Tibial artery (tissue), 4 donors: ENCODE measurements at regions not wholly inside any gene's neighbourhood (a gene's known extent, or its start where the extent isn't known, plus 50 kb on each side); places are given as distances from the start of the nearest gene placed in this dataset.

ENCODE experiments used
- DNase-seq, 2 donors: peaks; one replicate each; pipeline ENCODE4 v3.0.0-alpha.2; 2019
- H3K27ac ChIP-seq, 2 donors: fragments of 200-600 bp; sonication (generic) in 1 of 2; 1 replicate in 1 of 2; 2 replicates in 1 of 2; pipeline ENCODE4 v1.5.1; 2018 to 2019; ENCODE audit warnings: mild to moderate bottlenecking in 1 of 2
- H3K27me3 ChIP-seq, 2 donors: fragments of 200-600 bp; sonication (generic) in 1 of 2; one replicate each; pipeline versions ENCODE4 v1.5.1 to v1.6.0; 2016 to 2019
- H3K36me3 ChIP-seq, 3 donors: fragments of 200-600 bp; sonication (generic) in 2 of 3; one replicate each; pipeline ENCODE4 v1.5.1; 2016 to 2019; ENCODE audit warnings: mild to moderate bottlenecking in 2 of 3
- H3K4me1 ChIP-seq, 4 donors: fragments of 200-600 bp; sonication (generic) in 2 of 4; 1 replicate in 3 of 4; 2 replicates in 1 of 4; pipeline ENCODE4 v1.5.1; 2016 to 2019
- H3K4me3 ChIP-seq, 2 donors: fragments of 200-600 bp; sonication (generic) in 1 of 2; 1 replicate in 1 of 2; 2 replicates in 1 of 2; pipeline ENCODE4 v1.5.1; 2018 to 2019; ENCODE audit warnings: mild to moderate bottlenecking in 2 of 2
- H3K9me3 ChIP-seq, 3 donors: fragments of 200-600 bp; sonication (generic) in 1 of 3; one replicate each; pipeline ENCODE4 v1.5.1; 2016 to 2019
- CTCF ChIP-seq, 2 experiments: fragments of 200-600 bp in 1 of 2; fragments of 450-650 bp in 1 of 2; IDR thresholded peaks; one replicate each; pipeline ENCODE4 v1.5.1; 2017 to 2019; ENCODE audit warnings: antibody characterized with exemption in 2 of 2, mild to moderate bottlenecking in 1 of 2, moderate library complexity in 1 of 2
- intact Hi-C: fragments of 100-400 bp; cut with DNase I; formaldehyde crosslinking; loops from one replicate; pipeline ENCODE4 v1.15.0; 2023; ENCODE audit warnings: low total_unique reads

GRCh38 chr21:27240839-27241238 is 274.0 kb upstream of the ADAMTS5 start:
- H3K36me3 ChIP-seq: no peaks in the 10 kb centered on the region
- intact Hi-C loops: no loop called here
- DNase-seq: no peak
- no peaks in the 10 kb centered on the region for H3K9me3 ChIP-seq
- no peak overlapping the region for H3K27ac ChIP-seq
- H3K4me1 ChIP-seq: peaks cover 0 to 30% (median 7%) of the 10 kb centered on the region in 4 donors
- H3K27me3 ChIP-seq: no peaks in the 10 kb centered on the region
- TF ChIP-seq CTCF (IDR thresholded peaks at IDR 0.05): no peak
- no peak overlapping the region for H3K4me3 ChIP-seq

GRCh38 chr21:27233514-27234115 is 266.7 kb upstream of the ADAMTS5 start:
- Histone ChIP-seq H3K4me1 (no peaks in the 10 kb centered on the region), H3K36me3 (no peaks in the 10 kb centered on the region), H3K27ac (no peak overlapping the region), H3K4me3 (no peak overlapping the region), H3K9me3 (no peaks in the 10 kb centered on the region), H3K27me3 (no peaks in the 10 kb centered on the region)
- DNase-seq: no peak
- no peak for TF ChIP-seq CTCF (IDR thresholded peaks at IDR 0.05)
- intact Hi-C loops: no loop called here

GRCh38 chr21:27225940-27226339 is 259.1 kb upstream of the ADAMTS5 start:
- Histone ChIP-seq H3K27me3 (no peaks in the 10 kb centered on the region), H3K4me1 (peaks cover 0 to 7% (median 0%) of the 10 kb centered on the region in 4 donors), H3K9me3 (no peaks in the 10 kb centered on the region), H3K36me3 (no peaks in the 10 kb centered on the region), H3K27ac (no peak overlapping the region), H3K4me3 (no peak overlapping the region)
- no peak for TF ChIP-seq CTCF (IDR thresholded peaks at IDR 0.05)
- intact Hi-C loops: no loop called here
- DNase-seq: no peak

GRCh38 chr21:27225151-27225550 is 258.3 kb upstream of the ADAMTS5 start:
- TF ChIP-seq CTCF (IDR thresholded peaks at IDR 0.05): no peak
- H3K4me1 ChIP-seq: peaks cover 0 to 7% (median 0%) of the 10 kb centered on the region in 4 donors
- H3K4me3 ChIP-seq: no peak overlapping the region
- no peaks in the 10 kb centered on the region for H3K9me3 ChIP-seq
- H3K36me3 ChIP-seq: no peaks in the 10 kb centered on the region
- no peak for DNase-seq
- no peaks in the 10 kb centered on the region for H3K27me3 ChIP-seq
- intact Hi-C loops: no loop called here
- H3K27ac ChIP-seq: no peak overlapping the region

GRCh38 chr21:27224169-27224568 is 257.3 kb upstream of the ADAMTS5 start:
- TF ChIP-seq CTCF (IDR thresholded peaks at IDR 0.05): no peak

GRCh38 chr21:27221077-27221476 is 254.2 kb upstream of the ADAMTS5 start:
- Histone ChIP-seq H3K36me3 (no peaks in the 10 kb centered on the region), H3K27ac (no peak overlapping the region), H3K9me3 (no peaks in the 10 kb centered on the region), H3K4me3 (no peak overlapping the region), H3K4me1 (peaks cover 0 to 7% (median 0%) of the 10 kb centered on the region in 4 donors), H3K27me3 (no peaks in the 10 kb centered on the region)
- no peak for TF ChIP-seq CTCF (IDR thresholded peaks at IDR 0.05)
- DNase-seq: no peak
- intact Hi-C loops: no loop called here

More at GRCh38 chr21:27224169-27224568, 257.3 kb upstream of the ADAMTS5 start:
- H3K4me1 ChIP-seq: peaks cover 0 to 7% (median 0%) of the 10 kb centered on the region in 4 donors
- no peak overlapping the region for H3K27ac ChIP-seq
- H3K9me3 ChIP-seq: no peaks in the 10 kb centered on the region
- no peak for DNase-seq
- intact Hi-C loops: no loop called here
- no peaks in the 10 kb centered on the region for H3K36me3 ChIP-seq
- H3K27me3 ChIP-seq: no peaks in the 10 kb centered on the region
- H3K4me3 ChIP-seq: no peak overlapping the region
